Transverse colon (tissue), 4 donors: ENCODE measurements at regions not wholly inside any gene's neighbourhood (a gene's known extent, or its start where the extent isn't known, plus 50 kb on each side); places are given as distances from the start of the nearest gene placed in this dataset.

Experiments
- DNase-seq: peaks from one replicate; pipeline ENCODE4 v3.0.0-alpha.2; 2019
- H3K27ac ChIP-seq, 4 donors: fragments of 200-600 bp; sonication (generic); 2 replicates each; pipeline ENCODE4 v1.5.1; 2016 to 2018; ENCODE audit warnings: inconsistent platforms in 4 of 4
- H3K27me3 ChIP-seq: fragments of 200-600 bp; sonication (generic); 2 replicates; pipeline ENCODE4 v1.5.1; 2017; ENCODE audit warnings: inconsistent platforms
- H3K36me3 ChIP-seq, 4 donors: fragments of 200-600 bp; sonication (generic); 2 replicates each; pipeline ENCODE4 v1.5.1; 2017 to 2019; ENCODE audit warnings: inconsistent platforms in 4 of 4
- H3K4me1 ChIP-seq, 4 donors: fragments of 200-600 bp; sonication (generic); 2 replicates each; pipeline ENCODE4 v1.5.1; 2017 to 2020; ENCODE audit warnings: inconsistent platforms in 4 of 4
- H3K4me3 ChIP-seq, 4 donors: fragments of 200-600 bp; sonication (generic); 1 replicate in 1 of 4; 2 replicates in 3 of 4; pipeline versions ENCODE4 v1.5.1 to v1.6.1; 2017 to 2019; ENCODE audit warnings: inconsistent platforms in 4 of 4
- H3K9me3 ChIP-seq, 2 donors: fragments of 200-600 bp; sonication (generic); 2 replicates each; pipeline ENCODE4 v1.5.1; 2017 to 2019; ENCODE audit warnings: inconsistent platforms in 2 of 2
- EP300 ChIP-seq: sonication (generic); formaldehyde crosslinking; IDR thresholded peaks from one replicate; pipeline ENCODE4 v1.6.1; 2017; ENCODE audit warnings: antibody characterized with exemption, low read depth
- POLR2A ChIP-seq: fragments of 450-650 bp; IDR thresholded peaks from one replicate; pipeline ENCODE4 v1.6.1; 2016; ENCODE audit warnings: antibody characterized with exemption, mild to moderate bottlenecking, moderate library complexity
- POLR2AphosphoS5 ChIP-seq, 3 donors: sonication (generic); formaldehyde crosslinking; IDR thresholded peaks; one replicate each; pipeline ENCODE4 v1.6.1; 2016; ENCODE audit warnings: antibody characterized with exemption in 3 of 3
- WGBS, 2 donors: methylation state at CpG; one replicate each; pipeline ENCODE4 v1.1.5; 2018; ENCODE audit warnings: low coverage in 1 of 2; 5-methylcytosine and 5-hydroxymethylcytosine counted together
- in situ Hi-C, 4 donors: fragments of 200-750 bp; cut with MboI; loops; one replicate each; pipeline versions ENCODE4 v1.15.0 to v1.15.1; 2017; ENCODE audit warnings: low sequenced_read_pairs in 3 of 4, low pct_ligation_motif_present in 1 of 4, low pct_unique_long_range_greater_than_20kb in 1 of 4
- intact Hi-C: fragments of 100-400 bp; cut with DNase I; formaldehyde crosslinking; loops from one replicate; pipeline ENCODE4 v1.15.1; 2023; ENCODE audit warnings: low total_unique reads
- TF ChIP-seq, protein P1 (sequence below), 5 experiments: fragments of 200-600 bp in 3 of 5; fragments of 450-650 bp in 2 of 5; sonication (generic) in 3 of 5; IDR thresholded peaks; 1 replicate in 2 of 5; 2 replicates in 3 of 5; pipeline ENCODE4 v1.5.1; 2016 to 2017; ENCODE audit warnings: antibody characterized with exemption in 5 of 5, inconsistent platforms in 3 of 5, mild to moderate bottlenecking in 2 of 5, moderate library complexity in 1 of 5

DNA sequence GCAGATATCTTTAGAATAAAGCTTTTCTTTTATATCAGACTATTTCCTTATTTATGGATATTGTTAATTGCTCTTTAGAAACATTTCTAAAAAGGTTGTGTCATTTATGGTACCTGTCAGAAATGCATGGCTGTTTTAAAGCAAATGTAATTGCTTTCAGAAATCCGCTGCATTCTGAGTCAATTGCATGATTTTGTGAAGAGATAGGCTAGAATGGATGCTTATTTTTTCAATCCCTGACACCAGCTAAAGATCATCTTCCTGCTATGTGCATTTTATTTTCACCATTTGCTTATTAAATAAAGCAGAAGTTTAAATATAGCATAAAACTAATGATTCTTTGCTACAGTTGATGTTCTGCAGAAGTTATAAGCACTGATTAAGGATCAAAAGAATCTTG lies 170.2 kb upstream of the C9orf72 start:
- H3K4me1 ChIP-seq: no peaks in the 10 kb centered on the region
- WGBS, 2 donors: 59 to 80% methylated on average over 1 of the region's 1 CpG
- H3K9me3 ChIP-seq: no peaks in the 10 kb centered on the region
- no peak for DNase-seq
- H3K27me3 ChIP-seq: no peaks in the 10 kb centered on the region
- no peak overlapping the region for H3K27ac ChIP-seq
- no peak for TF ChIP-seq EP300
- TF ChIP-seq POLR2AphosphoS5 (IDR thresholded peaks at IDR 0.05): no peak
- TF ChIP-seq POLR2A: no peak
- TF ChIP-seq, protein P1, sequence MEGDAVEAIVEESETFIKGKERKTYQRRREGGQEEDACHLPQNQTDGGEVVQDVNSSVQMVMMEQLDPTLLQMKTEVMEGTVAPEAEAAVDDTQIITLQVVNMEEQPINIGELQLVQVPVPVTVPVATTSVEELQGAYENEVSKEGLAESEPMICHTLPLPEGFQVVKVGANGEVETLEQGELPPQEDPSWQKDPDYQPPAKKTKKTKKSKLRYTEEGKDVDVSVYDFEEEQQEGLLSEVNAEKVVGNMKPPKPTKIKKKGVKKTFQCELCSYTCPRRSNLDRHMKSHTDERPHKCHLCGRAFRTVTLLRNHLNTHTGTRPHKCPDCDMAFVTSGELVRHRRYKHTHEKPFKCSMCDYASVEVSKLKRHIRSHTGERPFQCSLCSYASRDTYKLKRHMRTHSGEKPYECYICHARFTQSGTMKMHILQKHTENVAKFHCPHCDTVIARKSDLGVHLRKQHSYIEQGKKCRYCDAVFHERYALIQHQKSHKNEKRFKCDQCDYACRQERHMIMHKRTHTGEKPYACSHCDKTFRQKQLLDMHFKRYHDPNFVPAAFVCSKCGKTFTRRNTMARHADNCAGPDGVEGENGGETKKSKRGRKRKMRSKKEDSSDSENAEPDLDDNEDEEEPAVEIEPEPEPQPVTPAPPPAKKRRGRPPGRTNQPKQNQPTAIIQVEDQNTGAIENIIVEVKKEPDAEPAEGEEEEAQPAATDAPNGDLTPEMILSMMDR (IDR thresholded peaks at IDR 0.05): no peak
- no peaks in the 10 kb centered on the region for H3K36me3 ChIP-seq
- intact Hi-C loops (no loop called here), in situ Hi-C loops (loop anchor here in 1 of 4 donors (25.0 kb wide), 1 partner anchor 319 kb away; no protein-coding TSS in a partner anchor)
- H3K4me3 ChIP-seq: no peak overlapping the region

DNA sequence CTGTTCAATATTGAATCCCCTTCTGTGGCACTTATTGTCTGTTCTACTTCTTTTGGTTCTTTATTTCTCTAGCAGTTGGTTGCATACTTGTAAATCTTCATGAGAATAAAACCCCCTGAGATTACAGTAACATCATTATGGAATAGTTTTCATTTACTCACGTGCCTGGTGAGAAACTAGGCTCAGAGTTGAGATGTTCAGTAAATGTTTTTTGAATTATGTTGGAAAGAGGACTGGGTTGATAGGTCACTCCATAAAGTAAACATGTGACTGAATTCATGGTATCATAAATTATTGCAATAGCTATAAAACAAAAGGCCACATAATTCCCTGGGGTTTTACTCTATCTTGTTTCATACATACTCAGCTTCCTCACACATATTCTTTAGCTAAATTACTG lies 174.2 kb upstream of the C9orf72 start:
- DNase-seq: no peak
- H3K36me3 ChIP-seq: no peaks in the 10 kb centered on the region
- no peak overlapping the region for H3K4me3 ChIP-seq
- 17 to 42% methylated on average over 1 of the region's 1 CpG for WGBS, 2 donors
- no peak overlapping the region for H3K27ac ChIP-seq
- intact Hi-C loops: no loop called here
- no peaks in the 10 kb centered on the region for H3K27me3 ChIP-seq
- no peaks in the 10 kb centered on the region for H3K9me3 ChIP-seq
- H3K4me1 ChIP-seq: no peaks in the 10 kb centered on the region
- in situ Hi-C loops: loop anchor here in 1 of 4 donors (25.0 kb wide), 1 partner anchor 315 kb away; no protein-coding TSS in a partner anchor
- TF ChIP-seq POLR2A (no peak), POLR2AphosphoS5 (IDR thresholded peaks at IDR 0.05) (no peak), EP300 (no peak)
- TF ChIP-seq, protein P1 (IDR thresholded peaks at IDR 0.05): no peak

DNA sequence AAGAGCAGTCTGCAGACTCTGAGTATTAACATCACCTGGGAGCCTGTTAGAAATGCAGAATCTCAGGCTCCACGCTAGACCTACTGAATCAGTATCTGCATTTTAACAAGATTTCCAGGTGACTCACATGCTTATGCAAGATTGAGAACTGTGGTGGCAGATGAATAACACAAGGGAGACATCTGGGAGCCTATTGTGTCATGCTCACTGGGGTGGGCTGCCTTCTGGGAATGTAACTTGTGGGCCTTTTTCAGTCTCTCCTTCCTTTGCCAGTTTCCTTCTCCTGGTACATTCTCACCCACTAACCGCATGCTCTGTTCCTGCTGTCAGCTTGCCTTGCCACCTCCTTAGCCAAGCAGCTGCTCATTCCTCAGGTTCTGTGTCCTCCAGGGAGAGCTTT lies 176.6 kb upstream of the C9orf72 start:
- Histone ChIP-seq H3K36me3 (no peaks in the 10 kb centered on the region), H3K9me3 (no peaks in the 10 kb centered on the region), H3K27me3 (no peaks in the 10 kb centered on the region), H3K4me3 (no peak overlapping the region), H3K27ac (no peak overlapping the region), H3K4me1 (no peaks in the 10 kb centered on the region)
- intact Hi-C loops (loop anchor here (10.0 kb wide), 1 partner anchor 1095 kb away; no protein-coding TSS in a partner anchor), in situ Hi-C loops (loop anchor here in 1 of 4 donors (25.0 kb wide), 1 partner anchor 312 kb away; no protein-coding TSS in a partner anchor)
- TF ChIP-seq, protein P1 (IDR thresholded peaks at IDR 0.05): no peak
- TF ChIP-seq EP300: no peak
- no peak for TF ChIP-seq POLR2AphosphoS5 (IDR thresholded peaks at IDR 0.05)
- no peak for TF ChIP-seq POLR2A
- WGBS, 2 donors: 94 to 100% methylated on average over 1 to 2 of the region's 2 CpGs
- no peak for DNase-seq

DNA sequence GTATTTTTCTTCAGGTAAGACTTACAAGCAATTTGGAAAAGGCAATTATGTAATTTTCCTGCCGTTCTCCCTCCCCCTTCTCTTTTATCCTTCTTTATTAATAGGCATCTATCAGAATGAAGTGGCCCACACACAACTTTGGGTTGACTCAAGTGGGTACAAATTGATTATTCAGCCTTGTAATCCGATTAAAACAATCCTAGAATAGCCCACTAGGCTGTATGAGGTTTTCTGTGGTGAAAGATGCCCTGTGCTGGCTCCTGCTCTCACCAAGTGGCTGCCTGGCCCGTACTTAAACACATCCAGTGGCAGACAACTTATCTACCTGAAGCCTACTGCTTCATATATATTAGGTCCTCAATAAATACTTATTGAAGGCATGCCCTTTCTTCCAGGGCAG lies 177.3 kb upstream of the C9orf72 start:
- TF ChIP-seq EP300 (no peak), POLR2AphosphoS5 (IDR thresholded peaks at IDR 0.05) (no peak), POLR2A (no peak)
- TF ChIP-seq, protein P1 (IDR thresholded peaks at IDR 0.05): no peak
- 61 to 74% methylated on average over 3 of the region's 3 CpGs for WGBS, 2 donors
- H3K4me1 ChIP-seq: no peaks in the 10 kb centered on the region
- H3K9me3 ChIP-seq: no peaks in the 10 kb centered on the region
- no peaks in the 10 kb centered on the region for H3K36me3 ChIP-seq
- no peaks in the 10 kb centered on the region for H3K27me3 ChIP-seq
- in situ Hi-C loops (no loop called here), intact Hi-C loops (loop anchor here (10.0 kb wide), 1 partner anchor 1094 kb away; no protein-coding TSS in a partner anchor)
- no peak overlapping the region for H3K27ac ChIP-seq
- H3K4me3 ChIP-seq: no peak overlapping the region
- DNase-seq: no peak
